Keratinocyte (primary cell): ENCODE measurements at regions not wholly inside any gene's neighbourhood (a gene's known extent, or its start where the extent isn't known, plus 50 kb on each side); places are given as distances from the start of the nearest gene placed in this dataset.

Experiments
- DNase-seq: peaks from one replicate; pipeline ENCODE4 v3.0.0-alpha.2; 2011; ENCODE audit warnings: low read depth, missing footprints, low spot score
- FAIRE-seq: peaks from 2 replicates; lab custom pipeline; 2011; peaks lifted over from hg19 to GRCh38; lab: Jason Lieb, UNC
- H2AFZ ChIP-seq: 2 replicates; pipeline ENCODE4 v1.6.0; 2012; ENCODE audit warnings: low read length, control low read depth, inconsistent platforms; ENCODE audit not compliant: control insufficient read depth
- H3K27ac ChIP-seq: 2 replicates; pipeline ENCODE4 v1.5.1; 2011; ENCODE audit warnings: low read length; ENCODE audit not compliant: control insufficient read depth, insufficient read depth
- H3K27me3 ChIP-seq: 3 replicates; pipeline ENCODE4 v1.6.0; 2011; ENCODE audit warnings: low read length; ENCODE audit not compliant: control insufficient read depth, insufficient read depth; ENCODE audit errors: extremely low read depth
- H3K36me3 ChIP-seq, 2 experiments: 2 replicates in 1 of 2; 3 replicates in 1 of 2; pipeline ENCODE4 v1.5.1; 2011; ENCODE audit warnings: low read length in 2 of 2, mild to moderate bottlenecking in 1 of 2; ENCODE audit not compliant: control insufficient read depth in 2 of 2, insufficient read depth in 2 of 2; ENCODE audit errors: extremely low read depth in 1 of 2
- H3K4me1 ChIP-seq: 3 replicates; pipeline ENCODE4 v1.5.1; 2011; ENCODE audit warnings: low read length; ENCODE audit not compliant: control insufficient read depth, insufficient read depth; ENCODE audit errors: extremely low read depth
- H3K4me2 ChIP-seq: 3 replicates; pipeline ENCODE4 v1.6.0; 2011; ENCODE audit warnings: low read depth, low read length; ENCODE audit not compliant: control insufficient read depth, insufficient read depth; ENCODE audit errors: extremely low read depth
- H3K4me3 ChIP-seq, 3 experiments: fragments of 200-600 bp in 1 of 3; sonication (generic) in 1 of 3; 2 replicates in 2 of 3; 3 replicates in 1 of 3; pipeline ENCODE4 v1.5.1; 2011 to 2016; ENCODE audit warnings: low read length in 3 of 3, mild to moderate bottlenecking in 3 of 3, control low read depth in 2 of 3, inconsistent platforms in 1 of 3, low read depth in 1 of 3, mixed read lengths in 1 of 3, mixed run types in 1 of 3, moderate library complexity in 1 of 3; ENCODE audit not compliant: control insufficient read depth in 2 of 3, insufficient read depth in 2 of 3; ENCODE audit errors: extremely low read depth in 1 of 3
- H3K79me2 ChIP-seq: 2 replicates; pipeline ENCODE4 v1.6.0; 2012; ENCODE audit warnings: low read length; ENCODE audit not compliant: control insufficient read depth, insufficient read depth
- H3K9ac ChIP-seq: 3 replicates; pipeline ENCODE4 v1.6.0; 2011; ENCODE audit warnings: low read length; ENCODE audit not compliant: control insufficient read depth, insufficient read depth; ENCODE audit errors: extremely low read depth
- H3K9me1 ChIP-seq: 3 replicates; pipeline ENCODE4 v1.6.0; 2011; ENCODE audit warnings: low read length; ENCODE audit not compliant: control insufficient read depth, insufficient read depth; ENCODE audit errors: extremely low read depth
- H3K9me3 ChIP-seq: 2 replicates; pipeline ENCODE4 v1.5.1; 2012; ENCODE audit warnings: low read depth, low read length; ENCODE audit not compliant: control insufficient read depth
- H4K20me1 ChIP-seq: 3 replicates; pipeline ENCODE4 v1.6.0; 2011; ENCODE audit warnings: low read length; ENCODE audit not compliant: control insufficient read depth, insufficient read depth; ENCODE audit errors: extremely low read depth
- CTCF ChIP-seq, 3 experiments: IDR thresholded peaks in 1 of 3; conservative IDR thresholded peaks in 1 of 3; optimal IDR thresholded peaks in 1 of 3; 2 replicates in 2 of 3; 3 replicates in 1 of 3; pipeline versions ENCODE3 to v1.5.1; 2011; ENCODE audit warnings: low read length in 3 of 3, mild to moderate bottlenecking in 3 of 3, moderate library complexity in 2 of 3, control low read depth in 1 of 3, inconsistent platforms in 1 of 3; ENCODE audit not compliant: insufficient read depth in 2 of 3; ENCODE audit errors: extremely low read depth in 1 of 3
- EZH2 ChIP-seq: IDR thresholded peaks from one replicate; pipeline ENCODE4 v1.6.1; 2012; ENCODE audit warnings: inconsistent platforms, mild to moderate bottlenecking, low read length, moderate library complexity
- dilution Hi-C: fragments of 300-500 bp; cut with MboI; formaldehyde crosslinking; loops from one replicate; pipeline ENCODE4 v1.7.0; 2020; ENCODE audit warnings: low sequenced_read_pairs; ENCODE audit not compliant: extremely low pct_ligation_motif_present

- dilution Hi-C loops = no loop called here
- no peak for TF ChIP-seq CTCF (optimal IDR thresholded peaks at IDR 0.05 in 1 of 3, IDR thresholded peaks at IDR 0.05 in 1 of 3, conservative IDR thresholded peaks at IDR 0.05 in 1 of 3; ENCODE audit: extremely low read depth in 1 of 3, insufficient read depth in 2 of 3, low read length in 3 of 3)
- no peak for TF ChIP-seq EZH2
- H3K27ac ChIP-seq = no peak overlapping the region
- DNase-seq (no peak), FAIRE-seq (peak; percentile 20)
- no peaks in the 10 kb centered on the region for H3K9me1 ChIP-seq
- H4K20me1 ChIP-seq = no peaks in the 10 kb centered on the region
- H3K4me3 ChIP-seq = no peak overlapping the region
- no peak overlapping the region for H2AFZ ChIP-seq
- peak overlapping the region; percentile 22 for H3K4me2 ChIP-seq
- H3K9ac ChIP-seq = no peak overlapping the region
- H3K79me2 ChIP-seq = no peaks in the 10 kb centered on the region
- H3K9me3 ChIP-seq = no peaks in the 10 kb centered on the region
- H3K4me1 ChIP-seq = no peaks in the 10 kb centered on the region
- H3K27me3 ChIP-seq = peaks cover 20% of the 10 kb centered on the region
- no peaks in the 10 kb centered on the region for H3K36me3 ChIP-seq
These were observed 98.7 kb downstream of the PHETA1 start for GRCh38 chr12:111270239-111270638.

GRCh38 chr12:111269718-111270117 lies 99.2 kb downstream of the PHETA1 start:
- dilution Hi-C loops = no loop called here
- no peak for TF ChIP-seq CTCF (optimal IDR thresholded peaks at IDR 0.05 in 1 of 3, IDR thresholded peaks at IDR 0.05 in 1 of 3, conservative IDR thresholded peaks at IDR 0.05 in 1 of 3; ENCODE audit: extremely low read depth in 1 of 3, insufficient read depth in 2 of 3, low read length in 3 of 3)
- no peak for TF ChIP-seq EZH2
- Histone ChIP-seq H3K36me3 (no peaks in the 10 kb centered on the region), H3K9me1 (no peaks in the 10 kb centered on the region), H3K9me3 (no peaks in the 10 kb centered on the region), H3K4me2 (no peak overlapping the region), H2AFZ (no peak overlapping the region), H3K4me1 (no peaks in the 10 kb centered on the region), H4K20me1 (no peaks in the 10 kb centered on the region), H3K27me3 (peaks cover 20% of the 10 kb centered on the region), H3K79me2 (no peaks in the 10 kb centered on the region), H3K27ac (no peak overlapping the region), H3K4me3 (no peak overlapping the region), H3K9ac (no peak overlapping the region)
- FAIRE-seq = no peak
- no peak for DNase-seq
